Choroid plexus epithelial cell (primary cell): ENCODE measurements at regions not wholly inside any gene's neighbourhood (a gene's known extent, or its start where the extent isn't known, plus 50 kb on each side); places are given as distances from the start of the nearest gene placed in this dataset.
"Not testable (repeated sequence)": the region's sequence is repeated elsewhere in the genome, so short reads cannot be mapped to it uniquely, and the experiment has no call there.

Source experiments
- DNase-seq: peaks from one replicate; pipeline ENCODE4 v3.0.0-alpha.2; 2010; ENCODE audit warnings: low read depth
- H3K4me3 ChIP-seq: 2 replicates; pipeline ENCODE4 v1.5.1; 2011; ENCODE audit warnings: low read depth, mild to moderate bottlenecking, control low read depth, low read length, moderate library complexity
- CTCF ChIP-seq: conservative IDR thresholded peaks from 2 replicates; pipeline ENCODE4 v1.5.1; 2011; ENCODE audit warnings: low read depth, mild to moderate bottlenecking, control low read depth, inconsistent platforms, low read length, moderate library complexity

GRCh38 chr18:28740575-28740974, 563.6 kb upstream of the CDH2 start:
- DNase-seq: no peak
- H3K4me3 ChIP-seq: no peak overlapping the region
- no peak for TF ChIP-seq CTCF

- TF ChIP-seq CTCF: no peak
- H3K4me3 ChIP-seq: no peak overlapping the region
- DNase-seq: no peak
Measured at GRCh38 chr18:28736951-28737350, 560.0 kb upstream of the CDH2 start.

DNA sequence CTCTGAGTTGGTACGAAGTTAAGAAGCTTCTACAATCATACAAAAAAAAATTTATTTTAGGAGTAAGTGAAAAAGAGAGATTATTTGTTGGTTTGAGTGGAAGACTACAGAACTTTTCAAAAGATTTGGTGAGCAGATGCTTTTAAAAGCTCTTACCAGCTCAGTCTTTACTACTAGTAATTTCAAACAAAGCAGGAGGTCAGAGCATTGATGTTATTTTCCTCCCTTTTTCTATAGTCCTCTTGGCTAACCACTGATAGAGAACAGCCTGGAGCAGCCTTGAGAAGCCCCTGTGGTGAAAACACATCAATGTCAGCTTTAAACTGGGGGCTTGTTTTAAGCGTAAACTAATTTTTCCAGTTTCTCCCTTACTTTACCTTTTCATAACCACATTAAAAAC, 559.3 kb upstream of the CDH2 start:
- no peak for TF ChIP-seq CTCF
- DNase-seq: peak; percentile 10
- no peak overlapping the region for H3K4me3 ChIP-seq

DNA sequence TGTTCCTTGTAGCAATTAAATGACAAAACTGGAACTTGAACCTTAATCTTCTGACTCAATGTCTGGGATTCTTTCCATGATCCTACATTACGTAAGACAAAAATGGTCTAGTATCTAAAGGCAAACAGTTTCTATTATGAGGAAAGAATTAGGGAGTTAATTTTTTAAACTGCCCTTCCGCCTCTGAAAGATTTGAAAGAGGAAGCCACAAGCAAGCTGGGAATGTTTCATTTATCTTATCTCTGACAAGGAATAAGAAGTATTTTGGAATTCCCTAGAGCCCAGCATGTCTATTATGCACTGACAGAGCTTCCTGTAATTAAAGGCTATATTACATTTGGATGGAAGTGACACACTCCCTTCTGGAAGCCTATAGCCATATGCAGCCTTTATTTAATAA, 558.8 kb upstream of the CDH2 start:
- DNase-seq: peak; percentile 74
- no peak for TF ChIP-seq CTCF
- no peak overlapping the region for H3K4me3 ChIP-seq

DNA sequence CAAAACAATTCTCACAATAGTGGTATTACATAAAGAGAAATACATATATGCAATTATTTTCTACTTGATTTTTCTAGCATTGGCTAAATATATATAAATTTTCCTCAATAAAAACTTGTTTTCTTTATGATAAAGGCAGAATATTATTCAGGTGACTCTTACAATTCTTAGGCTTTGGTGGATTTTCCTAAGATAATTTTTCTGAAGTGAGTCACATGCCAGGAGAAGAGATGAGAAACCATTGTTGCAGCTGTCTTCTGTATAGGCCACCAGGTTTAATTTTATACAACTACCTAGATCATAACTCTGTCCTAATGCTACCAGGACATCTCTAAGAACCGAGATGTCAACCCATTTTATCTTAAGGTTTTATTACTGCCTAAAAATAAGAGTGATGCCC, 552.4 kb upstream of the CDH2 start:
- TF ChIP-seq CTCF: no peak
- no peak overlapping the region for H3K4me3 ChIP-seq
- peak; percentile 28 for DNase-seq

DNA sequence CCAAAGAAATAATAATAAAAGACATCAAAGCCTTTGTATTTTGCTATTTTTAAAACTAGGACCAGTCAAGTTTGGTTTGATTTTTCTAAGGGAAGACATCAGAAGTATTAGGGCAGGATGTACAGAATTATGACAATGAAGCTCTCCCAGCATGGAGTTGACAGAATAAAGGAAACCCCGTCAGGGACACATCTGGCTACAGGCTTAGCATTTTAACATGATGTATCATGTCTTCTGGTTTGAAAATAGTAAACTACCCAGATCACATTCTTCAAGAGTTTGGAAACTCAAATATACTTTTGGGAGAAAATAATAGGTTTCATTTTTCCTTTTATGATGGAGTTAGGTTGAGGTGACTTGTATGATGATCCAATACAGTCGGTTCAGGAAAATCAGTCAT, 552.0 kb upstream of the CDH2 start:
- DNase-seq: peak; percentile 45
- H3K4me3 ChIP-seq: no peak overlapping the region
- no peak for TF ChIP-seq CTCF

GRCh38 chr18:28727189-28727588, 550.3 kb upstream of the CDH2 start:
- not testable (repeated sequence) for DNase-seq, H3K4me3 ChIP-seq

DNA sequence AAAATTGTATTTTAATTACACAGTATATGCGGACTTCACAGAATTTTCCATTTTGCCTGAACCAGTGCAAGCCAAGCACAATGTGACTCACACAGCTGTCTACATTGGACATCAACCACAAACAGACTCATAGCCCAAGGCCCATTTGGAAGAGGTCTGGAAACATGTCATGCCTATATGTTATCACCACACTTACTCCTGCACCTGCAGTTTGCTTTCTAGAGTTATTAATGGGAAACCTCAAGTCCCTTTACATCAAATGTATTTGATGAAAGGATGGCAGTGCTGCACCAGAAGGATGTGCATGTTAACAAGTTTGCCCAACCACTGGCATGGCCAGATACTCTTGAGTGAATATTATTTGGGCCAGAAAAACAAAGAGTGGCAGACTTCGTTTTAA, 548.9 kb upstream of the CDH2 start:
- TF ChIP-seq CTCF: no peak

More for the DNA sequence above, 548.9 kb upstream of the CDH2 start:
- H3K4me3 ChIP-seq: no peak overlapping the region
- no peak for DNase-seq
